ENCODE measurements at regions not wholly inside any gene's neighbourhood (a gene's known extent, or its start where the extent isn't known, plus 50 kb on each side); places are given as distances from the start of the nearest gene placed in this dataset.

GRCh38 chr16:73711406-73712080 is 585.1 kb upstream of the PSMD7 start:
- ATAC-seq (peak; percentile 86), DNase-seq (ENCODE audit: low spot score) (peak; percentile 27)
- H3K4me1 ChIP-seq (ENCODE audit: insufficient read depth): peaks cover 20% of the 10 kb centered on the region
- H3K4me1 Mint-ChIP-seq: peaks cover 40% of the 10 kb centered on the region
- no peaks in the 10 kb centered on the region for H3F3A ChIP-seq (replicated peaks; ENCODE audit: low read depth)
- H3K27ac ChIP-seq (ENCODE audit: low read depth): no peak overlapping the region
- no peaks in the 10 kb centered on the region for H3K36me3 ChIP-seq (ENCODE audit: insufficient read depth)
- TF ChIP-seq ETS1 (IDR thresholded peaks at IDR 0.05) (no peak), CTCF (conservative IDR thresholded peaks at IDR 0.05; ENCODE audit: low read depth in 2 of 2) (peak in 1 of 2 experiments; percentile 27; a peak in 2 of 4 replicates)
- H2AFZ ChIP-seq: peak overlapping the region; percentile 85
- no peaks in the 10 kb centered on the region; the same call in 2 of the 3 replicates for H3K9me3 Mint-ChIP-seq
- no peaks in the 10 kb centered on the region for H4K20me1 ChIP-seq (replicated peaks; ENCODE audit: insufficient read depth)
- no peaks in the 10 kb centered on the region for H3K36me3 Mint-ChIP-seq (ENCODE audit: low read depth)
- H3K9me2 ChIP-seq (ENCODE audit: insufficient read depth): 0 out of 2 replicates have a peak, but pooled peaks cover 2% of the 10 kb centered on the region
- no peak overlapping the region for H3K4me3 Mint-ChIP-seq
- no peak overlapping the region for H3K4me3 ChIP-seq
- H3K4me2 ChIP-seq: 0 out of 2 replicates have a peak overlapping the region, but pooled peaks have one; percentile 19
- no peak overlapping the region; the same call in 1 of the 2 replicates for H3K27ac Mint-ChIP-seq
- H3K27me3 ChIP-seq (ENCODE audit: insufficient read depth): no peaks in the 10 kb centered on the region
- H3K27me3 Mint-ChIP-seq (ENCODE audit: insufficient read depth, low read depth, poor library complexity): peaks cover 5% of the 10 kb centered on the region
- H3K79me2 ChIP-seq (replicated peaks; ENCODE audit: insufficient read depth): no peaks in the 10 kb centered on the region

- no peaks in the 10 kb centered on the region for H3K79me2 ChIP-seq (replicated peaks; ENCODE audit: insufficient read depth)
- ATAC-seq: no peak
- peak overlapping the region; percentile 85; the same call in 1 of the 2 replicates for H2AFZ ChIP-seq
- TF ChIP-seq EZH2 (IDR thresholded peaks at IDR 0.05; ENCODE audit: low read depth, unreplicated experiment): no peak
- no peak for TF ChIP-seq ETS1 (IDR thresholded peaks at IDR 0.05)
- no peak for TF ChIP-seq CREB1 (CRISPR knock-in tag; IDR thresholded peaks at IDR 0.05; ENCODE audit: low read depth)
- no peak for TF ChIP-seq POLR2AphosphoS5 (IDR thresholded peaks at IDR 0.05; ENCODE audit: low read depth)
- TF ChIP-seq STAT1 (IDR thresholded peaks at IDR 0.05; ENCODE audit: unreplicated experiment): no peak
- TF ChIP-seq REST (IDR thresholded peaks at IDR 0.05; ENCODE audit: unreplicated experiment): no peak
- TF ChIP-seq ZNF331 (CRISPR knock-in tag; IDR thresholded peaks at IDR 0.05; ENCODE audit: low read depth): no peak
- TF ChIP-seq NANOG (IDR thresholded peaks at IDR 0.05; ENCODE audit: borderline replicate concordance): no peak
- no peak for TF ChIP-seq JUNB (IDR thresholded peaks at IDR 0.05; ENCODE audit: unreplicated experiment)
- no peak for TF ChIP-seq ZNF114 (CRISPR knock-in tag; IDR thresholded peaks at IDR 0.05)
- TF ChIP-seq EZH2phosphoT487 (IDR thresholded peaks at IDR 0.05; ENCODE audit: unreplicated experiment): no peak
Observed at GRCh38 chr16:73710526-73710925, 586.1 kb upstream of the PSMD7 start.

More at GRCh38 chr16:73710526-73710925, 586.1 kb upstream of the PSMD7 start:
- Histone ChIP-seq H3K27me3 (ENCODE audit: insufficient read depth) (no peaks in the 10 kb centered on the region), H3F3A (replicated peaks; ENCODE audit: low read depth) (no peaks in the 10 kb centered on the region), H3K4me2 (no peak overlapping the region), H3K36me3 (ENCODE audit: insufficient read depth) (no peaks in the 10 kb centered on the region), H3K9me2 (ENCODE audit: insufficient read depth) (0 out of 2 replicates have a peak, but pooled peaks cover 2% of the 10 kb centered on the region), H3K4me1 (ENCODE audit: insufficient read depth) (peaks cover 20% of the 10 kb centered on the region), H3K27ac (ENCODE audit: low read depth) (no peak overlapping the region), H3K4me3 (no peak overlapping the region), H4K20me1 (replicated peaks; ENCODE audit: insufficient read depth) (no peaks in the 10 kb centered on the region)
- H3K27me3 Mint-ChIP-seq (ENCODE audit: insufficient read depth, low read depth, poor library complexity): peaks cover 5% of the 10 kb centered on the region
- no peak overlapping the region; the same call in 1 of the 2 replicates for H3K27ac Mint-ChIP-seq
- peak; percentile 12 for DNase-seq (ENCODE audit: low spot score)
- no peaks in the 10 kb centered on the region; the same call in 2 of the 3 replicates for H3K9me3 Mint-ChIP-seq
- peaks cover 39% of the 10 kb centered on the region for H3K4me1 Mint-ChIP-seq
- H3K36me3 Mint-ChIP-seq (ENCODE audit: low read depth): no peaks in the 10 kb centered on the region
- no peak overlapping the region for H3K4me3 Mint-ChIP-seq
